Stomach (tissue), 8 donors: ENCODE measurements at regions not wholly inside any gene's neighbourhood (a gene's known extent, or its start where the extent isn't known, plus 50 kb on each side); places are given as distances from the start of the nearest gene placed in this dataset.
"Not testable (repeated sequence)": the region's sequence is repeated elsewhere in the genome, so short reads cannot be mapped to it uniquely, and the experiment has no call there.

Experiments
- DNase-seq, 2 donors: peaks; one replicate each; pipeline versions ENCODE4 v3.0.0 to v3.0.0-alpha.2; 2013 to 2019
- H3K27ac ChIP-seq, 5 donors: fragments of 200-600 bp in 4 of 5; sonication (generic) in 4 of 5; one replicate each; pipeline ENCODE4 v1.5.1; 2013 to 2019; ENCODE audit warnings: mild to moderate bottlenecking in 1 of 5, moderate library complexity in 1 of 5
- H3K27me3 ChIP-seq, 3 donors: fragments of 200-600 bp; sonication (generic); one replicate each; pipeline ENCODE4 v1.5.1; 2017 to 2019; ENCODE audit warnings: mixed run types in 1 of 3
- H3K36me3 ChIP-seq, 4 donors: fragments of 200-600 bp; sonication (generic); 1 replicate in 3 of 4; 2 replicates in 1 of 4; pipeline ENCODE4 v1.5.1; 2016 to 2019
- H3K4me1 ChIP-seq, 4 donors: fragments of 200-600 bp; sonication (generic); one replicate each; pipeline ENCODE4 v1.5.1; 2016 to 2019
- H3K4me3 ChIP-seq, 4 donors: fragments of 200-600 bp; sonication (generic) in 3 of 4; one replicate each; pipeline ENCODE4 v1.5.1; 2016 to 2019; ENCODE audit warnings: mild to moderate bottlenecking in 1 of 4
- H3K9me3 ChIP-seq, 4 donors: fragments of 200-600 bp; sonication (generic); one replicate each; pipeline ENCODE4 v1.5.1; 2016 to 2019
- CTCF ChIP-seq, 7 experiments: fragments of 450-650 bp in 4 of 7; fragments of 200-600 bp in 3 of 7; sonication (generic) in 3 of 7; IDR thresholded peaks; one replicate each; pipeline ENCODE4 v1.5.1; 2016 to 2019; ENCODE audit warnings: antibody characterized with exemption in 7 of 7, control low read depth in 2 of 7, mild to moderate bottlenecking in 1 of 7
- EP300 ChIP-seq: sonication (generic); formaldehyde crosslinking; IDR thresholded peaks from one replicate; pipeline ENCODE4 v1.6.1; 2017; ENCODE audit warnings: antibody characterized with exemption
- POLR2A ChIP-seq, 4 donors: fragments of 450-650 bp; IDR thresholded peaks; one replicate each; pipeline ENCODE4 v1.6.1; 2016; ENCODE audit warnings: antibody characterized with exemption in 4 of 4, control low read depth in 2 of 4, mild to moderate bottlenecking in 1 of 4, moderate library complexity in 1 of 4
- POLR2AphosphoS5 ChIP-seq, 3 donors: sonication (generic); formaldehyde crosslinking; IDR thresholded peaks; one replicate each; pipeline ENCODE4 v1.6.1; 2016; ENCODE audit warnings: antibody characterized with exemption in 3 of 3
- WGBS, 5 donors: extraction: QIAGEN DNeasy Blood & Tissue Kit in 3 of 5; methylation state at CpG; one replicate each; pipeline versions ENCODE4 v1.1.5 to v1.1.7; 2013 to 2018; 5-methylcytosine and 5-hydroxymethylcytosine counted together
- intact Hi-C: fragments of 100-400 bp; cut with DNase I; formaldehyde crosslinking; loops from one replicate; pipeline ENCODE4 v1.15.1; 2023; ENCODE audit warnings: low total_unique reads
- donor health status: healthy with polysubstance abuse.
- donor health status: Bipolar disorder and iron deficiency.
- donor health status: healthy.

GRCh38 chr6:92259171-92259570 is 1160.2 kb downstream of the EPHA7 start:
- H3K4me3 ChIP-seq, result no peak overlapping the region
- no peak overlapping the region for H3K27ac ChIP-seq
- H3K36me3 ChIP-seq, result no peaks in the 10 kb centered on the region
- no peaks in the 10 kb centered on the region for H3K9me3 ChIP-seq
- H3K4me1 ChIP-seq, result no peaks in the 10 kb centered on the region
- H3K27me3 ChIP-seq, result no peaks in the 10 kb centered on the region
- DNase-seq, result no peak
- TF ChIP-seq POLR2AphosphoS5 (IDR thresholded peaks at IDR 0.05) (no peak), EP300 (no peak), POLR2A (IDR thresholded peaks at IDR 0.05) (no peak), CTCF (IDR thresholded peaks at IDR 0.05) (no peak)
- intact Hi-C loops, result no loop called here
- 61 to 75% (median 69%) methylated on average over 2 of the region's 2 CpGs for WGBS, 5 donors

- TF ChIP-seq CTCF (IDR thresholded peaks at IDR 0.05) (no peak), EP300 (no peak), POLR2A (IDR thresholded peaks at IDR 0.05) (no peak), POLR2AphosphoS5 (IDR thresholded peaks at IDR 0.05) (no peak)
- H3K36me3 ChIP-seq, result no peaks in the 10 kb centered on the region
These were observed 1176.0 kb downstream of the EPHA7 start for GRCh38 chr6:92243315-92243714.

GRCh38 chr6:92231171-92231701 is 1188.1 kb downstream of the EPHA7 start:
- intact Hi-C loops, result no loop called here
- WGBS, 5 donors, result 73 to 91% (median 85%) methylated on average over 1 of the region's 1 CpG
- Histone ChIP-seq H3K27me3 (no peaks in the 10 kb centered on the region), H3K4me3 (no peak overlapping the region), H3K27ac (no peak overlapping the region), H3K36me3 (no peaks in the 10 kb centered on the region), H3K9me3 (no peaks in the 10 kb centered on the region), H3K4me1 (no peaks in the 10 kb centered on the region)
- TF ChIP-seq POLR2A (IDR thresholded peaks at IDR 0.05), result no peak
- TF ChIP-seq EP300, result no peak
- TF ChIP-seq CTCF (IDR thresholded peaks at IDR 0.05), result no peak
- TF ChIP-seq POLR2AphosphoS5 (IDR thresholded peaks at IDR 0.05), result no peak
- no peak for DNase-seq

More at GRCh38 chr6:92243315-92243714, 1176.0 kb downstream of the EPHA7 start:
- no peak overlapping the region for H3K27ac ChIP-seq
- intact Hi-C loops, result no loop called here
- no peak for DNase-seq
- H3K4me3 ChIP-seq, result no peak overlapping the region
- H3K27me3 ChIP-seq, result no peaks in the 10 kb centered on the region
- WGBS, 5 donors, result 63 to 70% (median 64%) methylated on average over 3 of the region's 3 CpGs
- H3K4me1 ChIP-seq, result no peaks in the 10 kb centered on the region
- H3K9me3 ChIP-seq, result no peaks in the 10 kb centered on the region

- H3K27me3 ChIP-seq, H3K36me3 ChIP-seq, DNase-seq, H3K27ac ChIP-seq, H3K4me3 ChIP-seq, intact Hi-C loops, H3K4me1 ChIP-seq: not testable (repeated sequence)
- H3K9me3 ChIP-seq, result peaks cover 0 to 19% (median 5%) of the 10 kb centered on the region in 4 donors
- WGBS, 5 donors, result 90 to 97% (median 96%) methylated on average over 4 of the region's 4 CpGs
These were observed 1199.4 kb downstream of the EPHA7 start for GRCh38 chr6:92219987-92220386.

- no peak for TF ChIP-seq POLR2A (IDR thresholded peaks at IDR 0.05)
- TF ChIP-seq EP300, result no peak
- no peak for TF ChIP-seq CTCF (IDR thresholded peaks at IDR 0.05)
- no peak for TF ChIP-seq POLR2AphosphoS5 (IDR thresholded peaks at IDR 0.05)
- WGBS, 5 donors, result 80 to 96% (median 88%) methylated on average over 1 of the region's 1 CpG
- no peak overlapping the region for H3K4me3 ChIP-seq
- intact Hi-C loops, result no loop called here
- no peaks in the 10 kb centered on the region for H3K36me3 ChIP-seq
- no peak overlapping the region for H3K27ac ChIP-seq
- H3K4me1 ChIP-seq, result no peaks in the 10 kb centered on the region
- H3K27me3 ChIP-seq, result no peaks in the 10 kb centered on the region
- peaks cover 0 to 22% (median 5%) of the 10 kb centered on the region in 4 donors for H3K9me3 ChIP-seq
- DNase-seq, result no peak
These were observed 1202.6 kb downstream of the EPHA7 start for GRCh38 chr6:92216717-92217116.
